SK-N-SH (cell line): ENCODE measurements at regions not wholly inside any gene's neighbourhood (a gene's known extent, or its start where the extent isn't known, plus 50 kb on each side); places are given as distances from the start of the nearest gene placed in this dataset.

Source experiments
- CTCF ChIA-PET: fragments of 300-600, 350-600 bp; formaldehyde crosslinking; extraction: SDS; loops from one replicate; lab custom pipeline; 2021; lab: Yijun Ruan, JAX
- POLR2A ChIA-PET: fragments of 350-600 bp; sonication (Branson Sonifier 250); formaldehyde crosslinking; extraction: SDS; loops from one replicate; lab custom pipeline; 2020; ENCODE audit warnings: antibody characterized with exemption, inconsistent platforms; lab: Yijun Ruan, JAX
- DNase-seq: peaks from one replicate; pipeline ENCODE4 v3.0.0; 2012
- H2AFZ ChIP-seq: fragments of 200-600 bp; sonication (generic); 2 replicates; pipeline ENCODE4 v1.8.1; 2016; ENCODE audit warnings: antibody characterized with exemption, mild to moderate bottlenecking, low read depth
- H3F3A ChIP-seq: fragments of 200-600 bp; sonication (generic); replicated peaks from 2 replicates; pipeline ENCODE3; 2016; ENCODE audit warnings: antibody characterized with exemption, mild to moderate bottlenecking; ENCODE audit not compliant: insufficient read depth
- H3K27ac ChIP-seq, 2 experiments: fragments of 200-500 bp in 1 of 2; fragments of 200-600 bp in 1 of 2; sonication (Bioruptor generic) in 1 of 2; sonication (generic), shearing (Covaris generic) in 1 of 2; 2 replicates each; pipeline versions ENCODE4 v1.5.1 to v1.6.1; 2014 to 2016; ENCODE audit warnings: low read depth in 2 of 2, inconsistent platforms in 1 of 2, low read length in 1 of 2, mild to moderate bottlenecking in 1 of 2, mixed read lengths in 1 of 2
- H3K27me3 ChIP-seq: fragments of 200-600 bp; sonication (generic), shearing (Covaris generic); 2 replicates; pipeline ENCODE4 v1.6.1; 2016; ENCODE audit warnings: mixed run types; ENCODE audit not compliant: insufficient read depth
- H3K36me3 ChIP-seq, 2 experiments: fragments of 200-500 bp in 1 of 2; fragments of 200-600 bp in 1 of 2; sonication (Bioruptor generic) in 1 of 2; sonication (generic) in 1 of 2; replicated peaks in 1 of 2; 2 replicates each; pipeline versions ENCODE3 to v1.5.1; 2014 to 2016; ENCODE audit warnings: low read length in 1 of 2, mild to moderate bottlenecking in 1 of 2; ENCODE audit not compliant: insufficient read depth in 2 of 2, control insufficient read depth in 1 of 2
- H3K4me1 ChIP-seq, 2 experiments: fragments of 200-500 bp in 1 of 2; fragments of 200-600 bp in 1 of 2; sonication (Bioruptor generic) in 1 of 2; sonication (generic), shearing (Covaris generic) in 1 of 2; 2 replicates each; pipeline versions ENCODE4 v1.5.1 to v1.6.1; 2014 to 2016; ENCODE audit warnings: low read depth in 1 of 2, low read length in 1 of 2, mixed run types in 1 of 2; ENCODE audit not compliant: insufficient read depth in 2 of 2, control insufficient read depth in 1 of 2
- H3K4me2 ChIP-seq: fragments of 200-600 bp; sonication (generic), shearing (Covaris generic); 2 replicates; pipeline ENCODE4 v1.6.1; 2017; ENCODE audit warnings: mixed run types
- H3K4me3 ChIP-seq, 2 experiments: fragments of 200-500 bp in 1 of 2; fragments of 200-600 bp in 1 of 2; sonication (Bioruptor generic) in 1 of 2; sonication (generic), shearing (Covaris generic) in 1 of 2; 2 replicates each; pipeline versions ENCODE4 v1.5.1 to v1.8.1; 2014 to 2016; ENCODE audit warnings: low read depth in 2 of 2, inconsistent platforms in 1 of 2, low read length in 1 of 2, mild to moderate bottlenecking in 1 of 2, mixed read lengths in 1 of 2, moderate library complexity in 1 of 2
- H3K79me2 ChIP-seq: fragments of 200-600 bp; sonication (generic); 2 replicates; pipeline ENCODE4 v1.8.1; 2017; ENCODE audit warnings: mild to moderate bottlenecking; ENCODE audit not compliant: insufficient read depth
- H3K9ac ChIP-seq: fragments of 200-600 bp; sonication (generic); 2 replicates; pipeline ENCODE4 v1.6.1; 2017; ENCODE audit warnings: mixed run types
- H3K9me2 ChIP-seq: fragments of 200-600 bp; sonication (generic); 2 replicates; pipeline ENCODE4 v1.6.1; 2017; ENCODE audit warnings: mixed run types
- H3K9me3 ChIP-seq: fragments of 200-600 bp; sonication (generic); 2 replicates; pipeline ENCODE4 v1.6.1; 2017; ENCODE audit warnings: mixed run types, mild to moderate bottlenecking, moderate library complexity
- H4K20me1 ChIP-seq: fragments of 200-600 bp; sonication (generic); 2 replicates; pipeline ENCODE4 v1.6.1; 2017; ENCODE audit warnings: mild to moderate bottlenecking, mixed run types; ENCODE audit not compliant: insufficient read depth
- ELF1 ChIP-seq: IDR thresholded peaks from 2 replicates; pipeline ENCODE4 v1.4.0; 2012
- EP300 ChIP-seq, 2 experiments: IDR thresholded peaks; 2 replicates each; pipeline versions ENCODE4 v1.4.0 to v1.6.1; 2012; ENCODE audit warnings: borderline replicate concordance in 1 of 2, low read depth in 1 of 2, low read length in 1 of 2
- EZH2phosphoT487 ChIP-seq: fragments of 200-600 bp; sonication (generic); IDR thresholded peaks from 2 replicates; pipeline ENCODE4 v1.6.1; 2017; ENCODE audit warnings: low read depth, mixed run types, mild to moderate bottlenecking, antibody characterized with exemption, moderate library complexity, borderline replicate concordance
- FOXJ3 ChIP-seq: sonication (generic); formaldehyde crosslinking; IDR thresholded peaks from 2 replicates; pipeline ENCODE4 v1.5.1; 2020; ENCODE audit warnings: mild to moderate bottlenecking, missing genetic modification reagents
- FOXM1 ChIP-seq: IDR thresholded peaks from 2 replicates; pipeline ENCODE4 v1.4.0; 2012; ENCODE audit warnings: low read depth, mild to moderate bottlenecking
- GABPA ChIP-seq: IDR thresholded peaks from 2 replicates; pipeline ENCODE4 v1.4.0; 2012; ENCODE audit warnings: low read depth, mild to moderate bottlenecking
- GATA2 ChIP-seq: sonication (generic); formaldehyde crosslinking; IDR thresholded peaks from 2 replicates; pipeline ENCODE4 v1.5.0; 2020; ENCODE audit warnings: mild to moderate bottlenecking, missing genetic modification reagents
- IRF3 ChIP-seq: fragments of 150-350 bp; IDR thresholded peaks from 2 replicates; pipeline ENCODE4 v1.6.1; 2016; ENCODE audit warnings: mild to moderate bottlenecking, low read depth, low read length
- JUND ChIP-seq: IDR thresholded peaks from 2 replicates; pipeline ENCODE4 v1.4.0; 2012
- MEF2A ChIP-seq: IDR thresholded peaks from 2 replicates; pipeline ENCODE4 v1.4.0; 2012; ENCODE audit warnings: low read depth, borderline replicate concordance
- MXI1 ChIP-seq: IDR thresholded peaks from 2 replicates; pipeline ENCODE4 v1.6.1; 2012; ENCODE audit warnings: mild to moderate bottlenecking, low read depth, low read length, improper control_type of control experiment
- NFIC ChIP-seq: IDR thresholded peaks from 2 replicates; pipeline ENCODE4 v1.4.0; 2012; ENCODE audit warnings: borderline replicate concordance
- PBX3 ChIP-seq: IDR thresholded peaks from 2 replicates; pipeline ENCODE4; 2012
- POLR2AphosphoS5 ChIP-seq: IDR thresholded peaks from 2 replicates; pipeline ENCODE4 v1.6.1; 2012; ENCODE audit warnings: low read depth, low read length
- RCOR1 ChIP-seq: fragments of 150-350 bp; IDR thresholded peaks from 2 replicates; pipeline ENCODE4 v1.6.1; 2017; ENCODE audit warnings: antibody characterized with exemption, low read length
- RFX5 ChIP-seq: IDR thresholded peaks from 2 replicates; pipeline ENCODE4 v1.6.1; 2012; ENCODE audit warnings: mild to moderate bottlenecking, improper control_type of control experiment, low read length
- RXRA ChIP-seq: IDR thresholded peaks from 2 replicates; pipeline ENCODE4 v1.4.0; 2012; ENCODE audit warnings: low read depth, mild to moderate bottlenecking, borderline replicate concordance
- TCF12 ChIP-seq: IDR thresholded peaks from 2 replicates; pipeline ENCODE4 v1.4.0; 2012
- TEAD4 ChIP-seq: IDR thresholded peaks from 2 replicates; pipeline ENCODE4 v1.4.0; 2012; ENCODE audit warnings: mild to moderate bottlenecking, borderline replicate concordance; ENCODE audit not compliant: insufficient read depth
- USF2 ChIP-seq: fragments of 150-350 bp; IDR thresholded peaks from 2 replicates; pipeline ENCODE4 v1.6.1; 2017; ENCODE audit warnings: antibody characterized with exemption, low read length, low read depth, borderline replicate concordance
- YY1 ChIP-seq: IDR thresholded peaks from 2 replicates; pipeline ENCODE4 v1.4.0; 2012; ENCODE audit warnings: low read depth, mild to moderate bottlenecking
- ZBTB33 ChIP-seq: IDR thresholded peaks from 2 replicates; pipeline ENCODE4 v1.4.0; 2012; ENCODE audit warnings: low read depth, borderline replicate concordance
- WGBS: methylation state at CpG from one replicate; pipeline ENCODE4 v1.1.6; 2017; ENCODE audit warnings: low lambda C conversion rate; 5-methylcytosine and 5-hydroxymethylcytosine counted together

GRCh38 chr18:39846265-39846664 lies 2108.8 kb upstream of the PIK3C3 start:
- CTCF ChIA-PET = interaction anchor here (0.6 kb wide), 1 partner anchor 1772 kb away, joined by 3 read pairs; no protein-coding TSS in a partner anchor
- H3K9ac ChIP-seq = no peak overlapping the region
- H3K27ac ChIP-seq = no peak overlapping the region
- no peaks in the 10 kb centered on the region for H3K9me2 ChIP-seq
- no peak overlapping the region for H3K4me2 ChIP-seq
- TF ChIP-seq USF2 = no peak
- no peak for TF ChIP-seq FOXM1
- TF ChIP-seq GABPA = no peak
- TF ChIP-seq IRF3 = no peak
- no peak for TF ChIP-seq GATA2 (CRISPR knock-in tag)
- no peak for TF ChIP-seq NFIC
- TF ChIP-seq TCF12 = no peak
- no peaks in the 10 kb centered on the region for H3K9me3 ChIP-seq
- no peaks in the 10 kb centered on the region for H3K27me3 ChIP-seq
- no peaks in the 10 kb centered on the region for H3K36me3 ChIP-seq
- H3K79me2 ChIP-seq = no peaks in the 10 kb centered on the region
- H4K20me1 ChIP-seq = no peaks in the 10 kb centered on the region
- no peak overlapping the region for H2AFZ ChIP-seq
- no peaks in the 10 kb centered on the region for H3F3A ChIP-seq
- no peak for DNase-seq
- POLR2A ChIA-PET = no interaction called here
- H3K4me3 ChIP-seq = no peak overlapping the region
- H3K4me1 ChIP-seq = peaks cover 0 to 4% of the 10 kb centered on the region in 2 experiments; a peak in 1 of 4 replicates
- 75% methylated on average over 5 of the region's 5 CpGs for WGBS

GRCh38 chr18:39845631-39846030 lies 2109.4 kb upstream of the PIK3C3 start:
- no peak for DNase-seq
- H3K4me1 ChIP-seq = peaks cover 0 to 9% of the 10 kb centered on the region in 2 experiments; a peak in 1 of 4 replicates
- no peak overlapping the region for H2AFZ ChIP-seq
- H4K20me1 ChIP-seq = no peaks in the 10 kb centered on the region
- POLR2A ChIA-PET = no interaction called here
- no peak overlapping the region for H3K4me2 ChIP-seq
- H3K4me3 ChIP-seq = no peak overlapping the region
- H3K9ac ChIP-seq = no peak overlapping the region
- no peaks in the 10 kb centered on the region for H3F3A ChIP-seq
- H3K9me2 ChIP-seq = no peaks in the 10 kb centered on the region
- 66% methylated on average over 1 of the region's 1 CpG for WGBS
- TF ChIP-seq MXI1 = no peak
- no peak for TF ChIP-seq IRF3
- no peak for TF ChIP-seq TCF12
- TF ChIP-seq POLR2AphosphoS5 = no peak
- no peak for TF ChIP-seq ZBTB33
- TF ChIP-seq RFX5 = no peak
- no peak for TF ChIP-seq EP300 (IDR thresholded peaks at IDR 0.05; ENCODE audit: borderline replicate concordance in 1 of 2, low read depth in 1 of 2, low read length in 1 of 2)
- TF ChIP-seq USF2 = no peak
- no peak for TF ChIP-seq RCOR1
- no peak for TF ChIP-seq PBX3
- no peak for TF ChIP-seq FOXJ3 (CRISPR knock-in tag)
- no peak for TF ChIP-seq NFIC
- no peak for TF ChIP-seq MEF2A
- TF ChIP-seq YY1 = no peak
- no peak for TF ChIP-seq RXRA
- TF ChIP-seq TEAD4 = no peak
- TF ChIP-seq EZH2phosphoT487 = no peak
- TF ChIP-seq JUND = no peak
- no peak for TF ChIP-seq ELF1
- no peaks in the 10 kb centered on the region for H3K36me3 ChIP-seq
- CTCF ChIA-PET = no interaction called here
- H3K27ac ChIP-seq = no peak overlapping the region
- H3K27me3 ChIP-seq = no peaks in the 10 kb centered on the region
- H3K79me2 ChIP-seq = no peaks in the 10 kb centered on the region
- H3K9me3 ChIP-seq = no peaks in the 10 kb centered on the region
